MM.1S (cell line): ENCODE measurements at regions not wholly inside any gene's neighbourhood (a gene's known extent, or its start where the extent isn't known, plus 50 kb on each side); places are given as distances from the start of the nearest gene placed in this dataset.

ENCODE experiments used
- CTCF ChIP-seq: fragments of 300-600 bp; sonication (generic); IDR thresholded peaks from 2 replicates; pipeline ENCODE4 v1.5.1; 2016; ENCODE audit warnings: antibody characterized with exemption, low read length, mixed read lengths
- EZH2 ChIP-seq: fragments of 300-600 bp; sonication (generic); optimal IDR thresholded peaks from 2 replicates; pipeline ENCODE3; 2017; ENCODE audit warnings: low read depth, mild to moderate bottlenecking, antibody characterized with exemption, low read length, mixed read lengths
- EZH2phosphoT487 ChIP-seq: fragments of 300-600 bp; sonication (generic); IDR thresholded peaks from 2 replicates; pipeline ENCODE4 v1.6.1; 2018; ENCODE audit warnings: antibody characterized with exemption, low read length

GRCh38 chr10:118447478-118448270, 105.5 kb upstream of the FAM204A start:
- TF ChIP-seq CTCF (no peak), EZH2 (no peak), EZH2phosphoT487 (no peak)
